Neutrophil (primary cell): ENCODE measurements at regions not wholly inside any gene's neighbourhood (a gene's known extent, or its start where the extent isn't known, plus 50 kb on each side); places are given as distances from the start of the nearest gene placed in this dataset.

Experiments used
- H3K27ac ChIP-seq: fragments of 200-600 bp; sonication (generic); 2 replicates; pipeline ENCODE4 v1.5.1; 2016; ENCODE audit warnings: mild to moderate bottlenecking, moderate library complexity
- H3K27me3 ChIP-seq: fragments of 200-600 bp; sonication (generic); 2 replicates; pipeline ENCODE4 v1.6.0; 2016; ENCODE audit warnings: mild to moderate bottlenecking
- H3K36me3 ChIP-seq: fragments of 200-600 bp; sonication (generic); 2 replicates; pipeline ENCODE4 v1.5.1; 2017
- H3K4me1 ChIP-seq, 2 experiments: fragments of 200-600 bp in 1 of 2; sonication (generic) in 1 of 2; 1 replicate in 1 of 2; 2 replicates in 1 of 2; pipeline versions ENCODE4 v1.5.1 to v1.6.1; 2013 to 2016; ENCODE audit warnings: low read depth in 1 of 2, low read length in 1 of 2, mild to moderate bottlenecking in 1 of 2, moderate library complexity in 1 of 2; ENCODE audit not compliant: control insufficient read depth in 1 of 2, insufficient read depth in 1 of 2
- H3K4me3 ChIP-seq, 2 experiments: fragments of 200-600 bp in 1 of 2; sonication (generic) in 1 of 2; 1 replicate in 1 of 2; 2 replicates in 1 of 2; pipeline ENCODE4 v1.5.1; 2013 to 2016; ENCODE audit warnings: low read depth in 1 of 2, low read length in 1 of 2, mild to moderate bottlenecking in 1 of 2, moderate library complexity in 1 of 2
- H3K9me3 ChIP-seq: fragments of 200-600 bp; sonication (generic); 2 replicates; pipeline ENCODE4 v1.5.1; 2016
- TF ChIP-seq, protein P1 (sequence below): fragments of 200-600 bp; sonication (generic); IDR thresholded peaks from 2 replicates; pipeline ENCODE4 v1.5.1; 2016; ENCODE audit warnings: antibody characterized with exemption

- Histone ChIP-seq H3K4me1 (no peaks in the 10 kb centered on the region), H3K27me3 (no peaks in the 10 kb centered on the region), H3K9me3 (no peaks in the 10 kb centered on the region), H3K4me3 (no peak overlapping the region), H3K36me3 (no peaks in the 10 kb centered on the region), H3K27ac (no peak overlapping the region)
- TF ChIP-seq, protein P1, sequence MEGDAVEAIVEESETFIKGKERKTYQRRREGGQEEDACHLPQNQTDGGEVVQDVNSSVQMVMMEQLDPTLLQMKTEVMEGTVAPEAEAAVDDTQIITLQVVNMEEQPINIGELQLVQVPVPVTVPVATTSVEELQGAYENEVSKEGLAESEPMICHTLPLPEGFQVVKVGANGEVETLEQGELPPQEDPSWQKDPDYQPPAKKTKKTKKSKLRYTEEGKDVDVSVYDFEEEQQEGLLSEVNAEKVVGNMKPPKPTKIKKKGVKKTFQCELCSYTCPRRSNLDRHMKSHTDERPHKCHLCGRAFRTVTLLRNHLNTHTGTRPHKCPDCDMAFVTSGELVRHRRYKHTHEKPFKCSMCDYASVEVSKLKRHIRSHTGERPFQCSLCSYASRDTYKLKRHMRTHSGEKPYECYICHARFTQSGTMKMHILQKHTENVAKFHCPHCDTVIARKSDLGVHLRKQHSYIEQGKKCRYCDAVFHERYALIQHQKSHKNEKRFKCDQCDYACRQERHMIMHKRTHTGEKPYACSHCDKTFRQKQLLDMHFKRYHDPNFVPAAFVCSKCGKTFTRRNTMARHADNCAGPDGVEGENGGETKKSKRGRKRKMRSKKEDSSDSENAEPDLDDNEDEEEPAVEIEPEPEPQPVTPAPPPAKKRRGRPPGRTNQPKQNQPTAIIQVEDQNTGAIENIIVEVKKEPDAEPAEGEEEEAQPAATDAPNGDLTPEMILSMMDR: no peak
Observed at GRCh38 chr2:211144974-211145665, 588.7 kb downstream of the CPS1 start.

DNA sequence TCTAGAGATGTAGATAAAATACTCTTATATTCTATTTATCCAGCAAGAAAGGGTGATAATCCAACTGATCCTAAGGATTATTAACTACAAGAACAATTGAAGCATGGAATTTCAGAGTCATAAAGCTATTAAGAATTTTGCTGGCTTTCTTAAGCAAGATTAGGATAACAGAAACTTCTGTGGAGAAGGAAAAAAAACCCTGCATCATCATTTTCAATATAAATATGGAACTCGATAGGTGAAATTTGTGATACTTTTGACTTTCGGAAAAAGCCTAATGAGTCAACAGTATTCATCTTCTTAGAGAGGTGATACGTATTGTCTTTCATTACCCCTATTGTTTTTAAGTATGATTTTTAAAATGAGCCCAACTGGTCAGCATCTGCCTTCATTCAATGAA, 593.3 kb downstream of the CPS1 start:
- Histone ChIP-seq H3K36me3 (no peaks in the 10 kb centered on the region), H3K27me3 (no peaks in the 10 kb centered on the region), H3K27ac (no peak overlapping the region), H3K4me3 (no peak overlapping the region), H3K9me3 (no peaks in the 10 kb centered on the region), H3K4me1 (no peaks in the 10 kb centered on the region)
- TF ChIP-seq, protein P1: no peak

- Histone ChIP-seq H3K27me3 (no peaks in the 10 kb centered on the region), H3K27ac (no peak overlapping the region), H3K4me1 (no peaks in the 10 kb centered on the region), H3K4me3 (no peak overlapping the region), H3K9me3 (no peaks in the 10 kb centered on the region), H3K36me3 (no peaks in the 10 kb centered on the region)
- TF ChIP-seq, protein P1: no peak
Observed at GRCh38 chr2:211157211-211157610, 600.8 kb downstream of the CPS1 start.

- H3K4me1 ChIP-seq: no peaks in the 10 kb centered on the region
- no peaks in the 10 kb centered on the region for H3K9me3 ChIP-seq
- no peaks in the 10 kb centered on the region for H3K27me3 ChIP-seq
- TF ChIP-seq, protein P1: peak; percentile 56
- H3K27ac ChIP-seq: no peak overlapping the region
- H3K36me3 ChIP-seq: no peaks in the 10 kb centered on the region
- H3K4me3 ChIP-seq: no peak overlapping the region
Observed at GRCh38 chr2:211157856-211158463, 601.6 kb downstream of the CPS1 start.

- H3K4me3 ChIP-seq: no peak overlapping the region
- H3K27ac ChIP-seq: no peak overlapping the region
- no peaks in the 10 kb centered on the region for H3K27me3 ChIP-seq
- no peaks in the 10 kb centered on the region for H3K36me3 ChIP-seq
- TF ChIP-seq, protein P1: no peak
- H3K9me3 ChIP-seq: no peaks in the 10 kb centered on the region
- no peaks in the 10 kb centered on the region for H3K4me1 ChIP-seq
Observed at GRCh38 chr2:211159972-211160371, 603.6 kb downstream of the CPS1 start.
